GM18517 (cell line): ENCODE measurements at regions not wholly inside any gene's neighbourhood (a gene's known extent, or its start where the extent isn't known, plus 50 kb on each side); places are given as distances from the start of the nearest gene placed in this dataset.
"Not testable (repeated sequence)": the region's sequence is repeated elsewhere in the genome, so short reads cannot be mapped to it uniquely, and the experiment has no call there.

Experiments
- ATAC-seq: cut with Tn5 transposase; IDR thresholded peaks from one replicate; pipeline ENCODE4 v1.9.1; 2021; ENCODE audit warnings: mild to moderate bottlenecking, moderate library complexity; ENCODE audit not compliant: unreplicated experiment

DNA sequence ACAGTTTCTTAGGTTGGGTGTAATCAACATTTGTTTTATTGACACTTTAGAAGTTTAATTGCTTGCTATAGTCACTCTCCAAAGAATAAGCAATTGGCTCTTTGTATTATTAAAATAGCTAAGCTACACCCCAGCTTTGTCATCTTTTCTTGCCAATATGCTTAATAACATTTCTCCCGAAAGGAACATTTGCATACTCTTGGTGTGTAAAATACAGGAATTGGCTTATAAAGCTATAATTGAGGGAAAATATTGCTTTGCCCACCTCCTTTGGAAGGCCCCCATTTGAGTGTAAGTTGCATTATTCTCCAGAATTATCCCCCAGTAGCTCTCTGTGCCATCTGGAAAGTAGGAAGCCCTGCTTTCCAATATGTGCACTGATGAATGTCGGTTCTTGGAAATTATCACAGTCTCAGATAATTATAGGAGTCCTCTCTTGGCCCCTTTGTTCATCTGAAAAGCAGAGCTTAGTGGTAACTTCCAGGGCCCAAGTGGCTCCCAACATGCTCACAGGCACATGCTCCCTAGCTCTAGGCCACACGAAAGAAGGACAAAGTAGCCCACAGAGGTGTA lies 92.4 kb upstream of the B3GAT2 start:
- ATAC-seq = no peak

DNA sequence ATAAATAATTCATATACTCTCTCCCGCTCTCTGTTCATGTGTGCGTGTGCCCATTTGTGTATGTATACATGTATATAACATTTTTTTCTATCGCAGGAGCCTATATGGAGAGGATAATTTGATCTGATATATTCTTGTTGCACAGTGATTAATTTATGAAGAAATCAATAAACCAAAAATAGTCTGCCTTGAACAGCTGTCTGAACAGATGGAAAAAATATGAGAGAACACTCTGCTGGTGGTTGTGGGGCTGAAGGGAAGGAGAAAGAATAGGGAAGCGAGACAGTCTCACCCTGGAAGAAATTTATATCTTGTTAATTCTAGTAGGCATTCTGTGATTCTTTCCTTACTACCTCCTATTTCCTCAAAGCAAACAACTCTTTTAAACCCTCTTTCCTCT lies 96.6 kb upstream of the B3GAT2 start:
- no peak for ATAC-seq

DNA sequence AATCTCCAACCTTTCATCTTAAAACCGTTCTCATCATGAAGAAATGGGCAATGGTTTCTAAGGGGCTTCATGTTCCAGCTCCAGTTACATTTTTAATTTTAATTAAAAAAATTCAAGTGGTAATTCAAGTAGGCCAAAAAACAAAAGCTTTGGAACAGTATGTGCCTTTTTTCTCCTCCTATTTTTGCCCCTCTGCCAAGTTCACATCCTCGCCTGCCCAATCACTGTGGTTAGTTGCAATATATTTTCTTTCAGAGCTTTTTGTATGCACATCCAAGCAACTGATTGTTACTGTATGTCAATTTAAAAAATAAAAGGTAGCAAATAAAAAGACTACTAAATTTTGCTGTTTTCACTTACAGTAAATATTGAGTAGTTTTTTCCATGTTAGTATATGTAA lies 99.8 kb upstream of the B3GAT2 start:
- no peak for ATAC-seq

DNA sequence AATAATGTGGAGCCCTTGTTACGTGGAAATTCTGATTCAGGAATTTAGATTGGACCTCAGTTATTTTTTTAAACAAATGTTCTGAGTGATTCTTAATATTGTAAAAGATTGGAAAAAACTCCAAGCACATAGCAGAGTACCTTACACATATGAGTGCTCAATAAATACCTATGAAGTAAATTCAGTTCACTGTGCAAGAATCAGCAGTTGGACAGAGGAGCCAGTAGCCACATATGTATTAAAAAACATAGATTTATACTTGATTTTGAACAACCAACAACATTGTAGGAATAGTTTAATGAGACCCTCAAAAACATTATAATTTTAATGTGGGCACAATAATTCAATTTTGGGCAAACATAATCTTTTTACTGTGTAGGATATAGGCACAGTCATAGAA lies 109.3 kb upstream of the B3GAT2 start:
- no peak for ATAC-seq

DNA sequence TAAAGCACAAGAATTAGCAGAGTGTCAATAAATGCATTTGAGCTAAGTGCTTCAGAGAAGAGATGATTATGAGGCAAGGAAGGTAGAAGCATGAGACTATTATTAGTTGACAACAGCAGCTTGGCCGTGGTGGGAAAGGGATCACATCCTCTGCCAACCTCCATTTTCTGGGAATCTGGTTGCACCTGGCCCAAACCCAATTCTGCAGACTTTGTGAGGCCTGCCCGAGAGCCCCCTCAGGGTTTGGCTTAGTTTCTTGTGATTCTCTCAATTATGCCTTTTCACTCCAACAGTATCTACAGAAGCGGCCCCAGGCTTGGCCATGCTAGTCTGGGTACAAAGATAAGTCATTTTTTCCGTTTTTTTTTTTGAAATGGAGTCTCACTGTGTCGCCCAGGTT lies 111.0 kb upstream of the B3GAT2 start:
- no peak for ATAC-seq

DNA sequence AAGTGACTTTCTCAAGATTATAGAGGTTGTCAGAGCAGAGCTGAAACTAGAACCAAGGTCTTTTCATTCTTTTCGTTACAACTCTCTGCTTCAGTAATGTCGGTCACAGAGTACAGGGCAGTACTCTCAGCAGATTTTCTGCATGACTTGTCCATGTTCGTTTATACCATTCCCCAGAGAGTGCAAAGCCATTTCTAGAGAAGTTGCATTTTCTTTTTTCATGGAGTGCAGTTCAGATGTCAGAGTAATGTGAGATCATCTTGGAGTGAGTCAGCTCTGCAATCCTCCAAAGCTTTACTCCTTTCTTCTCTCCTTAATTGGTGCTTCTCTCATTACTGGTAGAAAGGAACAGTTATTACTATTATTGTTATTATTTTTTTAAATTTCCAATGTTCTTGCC lies 115.6 kb upstream of the B3GAT2 start:
- ATAC-seq = no peak

DNA sequence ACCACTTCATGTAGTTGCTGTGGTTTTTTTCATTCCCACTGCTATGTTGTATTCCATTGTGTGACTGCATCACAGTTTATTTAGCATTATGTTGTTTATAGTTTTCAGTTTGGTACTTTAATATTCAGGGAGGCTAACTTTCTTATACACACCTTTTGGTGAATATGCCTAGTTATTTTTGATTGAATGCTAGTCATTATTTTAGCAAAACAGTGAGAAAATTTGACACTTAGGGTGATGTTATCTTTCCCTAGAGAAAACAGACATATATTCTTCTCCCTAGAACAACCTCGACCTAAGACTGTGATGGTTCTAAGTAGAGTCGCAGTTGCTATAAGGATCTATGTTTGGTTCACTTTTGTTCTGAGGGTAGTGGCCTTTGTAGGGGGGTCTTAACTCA lies 120.8 kb upstream of the B3GAT2 start:
- no peak for ATAC-seq

DNA sequence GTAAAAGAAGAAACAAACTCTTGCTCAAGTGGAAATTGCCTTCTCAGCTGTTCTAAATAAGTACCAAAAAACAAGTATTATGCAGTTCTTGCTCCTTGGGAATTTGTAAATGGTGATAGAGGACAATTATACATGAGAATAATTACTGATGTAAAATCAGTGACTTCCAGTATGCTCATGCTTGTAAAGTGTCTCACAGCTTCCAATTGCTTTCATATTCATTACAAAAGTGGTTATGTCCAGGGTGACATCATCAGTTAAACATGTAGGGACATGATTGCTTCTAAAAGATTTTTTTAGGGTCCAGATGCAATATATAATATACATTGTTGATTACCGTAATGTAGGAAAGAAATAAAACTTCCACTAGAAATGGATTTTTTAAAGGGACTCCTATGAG lies 122.8 kb upstream of the B3GAT2 start:
- no peak for ATAC-seq

DNA sequence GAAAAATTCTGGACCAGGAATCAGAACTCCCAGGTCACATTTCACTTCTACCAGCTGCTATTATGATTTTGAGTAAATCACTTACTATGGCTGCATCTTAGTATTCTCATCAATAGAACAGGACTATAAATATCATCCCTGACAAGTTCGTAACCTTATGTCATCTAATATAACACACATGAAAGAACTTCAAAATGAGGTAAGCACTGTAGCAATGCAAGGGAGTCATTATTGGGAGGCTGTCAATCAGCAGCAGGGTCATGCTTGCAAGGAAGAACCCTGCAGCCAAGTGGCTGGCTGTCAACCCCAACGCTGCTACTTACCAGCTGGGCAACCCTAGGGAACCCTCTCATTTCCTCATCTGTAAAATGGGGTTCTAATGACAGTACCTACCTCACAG lies 123.3 kb upstream of the B3GAT2 start:
- no peak for ATAC-seq

DNA sequence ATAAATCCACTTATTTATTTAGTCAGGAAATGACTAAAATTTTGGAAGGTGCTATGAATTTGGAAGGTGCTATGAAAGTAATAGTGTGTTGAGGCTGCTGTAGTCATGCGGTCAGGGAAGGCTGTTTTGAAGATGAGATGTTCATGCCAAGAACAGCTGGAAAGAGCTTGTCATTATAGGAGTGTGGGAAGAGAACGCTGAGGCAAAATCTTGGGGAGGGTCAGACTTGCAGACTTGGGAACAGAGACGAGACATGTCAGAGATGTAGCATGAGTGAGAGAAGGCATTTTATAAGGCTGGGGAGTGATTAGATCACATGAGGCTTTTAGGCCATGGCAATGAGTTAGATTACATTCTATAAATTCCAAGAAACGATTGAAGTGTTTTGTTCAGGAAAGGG lies 124.0 kb upstream of the B3GAT2 start:
- no peak for ATAC-seq

DNA sequence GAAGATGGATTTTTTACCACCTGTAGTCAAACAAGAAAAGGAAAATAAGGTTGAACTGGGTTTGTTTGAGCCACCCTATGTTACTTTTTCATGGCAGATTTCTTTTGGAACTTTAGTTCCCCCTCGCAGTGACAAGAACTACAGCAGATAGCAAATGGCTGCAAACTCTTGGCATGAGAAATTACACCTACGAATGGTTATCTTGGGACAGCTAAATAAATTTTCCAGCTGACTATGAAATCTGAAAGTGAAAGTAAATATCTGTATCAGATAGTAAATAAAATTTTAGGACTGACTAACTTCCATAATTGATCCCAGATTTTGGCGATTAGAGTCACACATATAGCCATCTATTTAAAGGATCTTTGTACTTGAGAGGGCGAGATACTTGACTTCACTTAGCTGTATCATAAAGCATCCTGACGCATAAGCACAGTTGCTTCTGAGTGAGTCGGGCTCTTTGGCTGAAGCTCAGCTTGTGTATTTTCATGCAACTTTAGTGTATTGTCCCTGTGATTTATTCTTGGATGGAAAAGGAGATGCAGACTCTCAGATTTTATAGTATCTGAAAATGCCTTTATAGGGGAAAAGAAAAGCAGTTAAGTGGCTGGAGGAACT lies 125.3 kb upstream of the B3GAT2 start:
- no peak for ATAC-seq

DNA sequence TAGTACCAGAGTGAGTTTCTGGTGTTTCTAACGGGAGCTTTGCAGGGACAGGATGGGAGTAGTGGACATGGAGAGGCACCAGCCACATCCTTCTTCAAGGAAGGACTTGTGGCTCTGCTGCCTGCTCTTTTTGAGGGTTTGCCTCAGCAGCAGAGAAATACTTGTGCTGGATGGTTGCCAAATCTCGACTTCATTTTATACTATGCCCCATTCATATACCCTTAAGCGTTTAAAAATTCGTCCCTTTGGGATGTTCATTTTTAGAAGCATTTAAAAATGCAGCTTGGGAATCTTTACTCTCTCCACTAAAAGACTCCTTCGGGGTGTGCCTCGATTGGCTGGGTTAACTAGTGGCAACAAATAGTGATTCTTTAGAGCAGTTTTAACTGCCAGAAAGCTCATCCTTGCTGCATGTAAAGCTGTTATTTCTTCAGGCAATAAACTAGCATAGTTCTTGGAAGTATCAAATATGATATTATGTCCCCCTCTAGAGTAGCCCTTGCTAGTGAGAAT lies 126.5 kb upstream of the B3GAT2 start:
- ATAC-seq = no peak

DNA sequence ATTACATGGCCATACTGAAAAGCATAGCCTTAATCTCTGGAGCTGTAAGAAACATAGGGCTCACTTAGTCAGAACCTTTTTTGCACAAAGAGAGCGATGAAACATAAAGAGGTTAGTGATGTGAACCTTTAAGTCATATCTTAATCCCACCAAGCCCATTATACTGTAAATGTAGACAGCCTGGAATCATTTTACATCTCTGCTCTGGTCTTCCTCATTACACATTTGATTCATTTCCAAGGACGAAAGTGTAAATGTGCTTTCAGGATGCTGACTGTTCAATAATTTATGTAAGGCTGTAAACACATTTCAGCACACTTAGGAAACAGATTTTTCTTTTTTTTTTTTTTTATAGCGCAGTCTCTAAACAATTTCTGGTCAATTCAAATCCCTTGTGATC lies 131.3 kb upstream of the B3GAT2 start:
- ATAC-seq = no peak

DNA sequence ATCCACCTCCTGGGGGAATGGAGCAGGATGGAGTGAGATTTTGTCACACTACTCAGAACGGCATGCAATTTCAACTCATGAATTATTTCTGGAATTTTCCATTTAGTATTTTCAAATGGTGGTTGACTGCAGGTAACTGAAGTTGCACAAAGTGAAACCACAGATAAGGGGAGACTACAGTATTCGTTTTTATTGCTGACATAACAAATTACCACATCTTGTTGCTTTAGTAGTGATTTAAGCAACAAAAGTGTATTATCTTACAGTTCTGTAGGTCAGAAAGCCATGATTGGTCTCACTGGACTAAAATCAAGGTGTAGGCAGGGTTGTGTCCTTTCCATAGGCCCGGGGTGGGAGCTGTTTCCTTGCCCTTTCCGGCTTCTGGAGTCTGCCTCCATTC lies 133.4 kb upstream of the B3GAT2 start:
- no peak for ATAC-seq

DNA sequence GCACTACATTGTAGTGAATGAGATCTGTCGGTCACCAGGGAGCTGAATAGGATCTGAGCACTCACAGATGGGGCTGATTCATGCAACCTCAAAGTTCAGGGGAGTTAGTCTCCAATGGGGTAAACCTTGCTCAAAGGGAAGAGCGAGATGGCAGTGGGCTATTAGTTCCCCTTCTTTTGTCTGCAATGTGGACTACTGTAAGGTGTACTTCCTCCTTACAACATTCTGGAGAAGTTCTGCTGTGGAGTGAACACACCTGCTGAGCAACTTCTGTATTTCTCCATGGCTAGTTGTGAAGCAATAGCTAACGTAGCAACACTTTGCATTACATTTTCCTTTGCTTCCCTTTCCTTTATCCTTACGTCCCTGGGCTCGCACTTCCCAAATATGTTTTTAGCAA lies 134.3 kb upstream of the B3GAT2 start:
- ATAC-seq = no peak

DNA sequence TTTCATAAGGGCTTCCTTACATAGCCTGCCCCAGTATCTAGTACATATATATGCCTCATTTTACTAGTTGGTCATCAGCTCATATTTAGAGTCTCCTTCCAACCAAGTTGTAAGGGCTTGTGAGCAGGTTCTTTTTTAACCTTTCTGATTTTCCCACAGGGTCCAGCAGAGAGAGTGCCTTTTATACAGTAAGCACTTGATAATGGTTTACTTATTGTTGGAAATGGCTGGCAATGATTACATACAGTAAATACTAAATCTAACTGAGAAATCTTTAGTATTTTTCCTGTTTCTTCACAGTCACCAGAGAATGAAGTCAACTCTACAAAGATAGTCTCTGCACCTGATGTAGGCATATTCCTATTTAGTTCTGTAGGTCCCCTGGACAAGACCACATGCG lies 135.1 kb upstream of the B3GAT2 start:
- ATAC-seq = no peak

DNA sequence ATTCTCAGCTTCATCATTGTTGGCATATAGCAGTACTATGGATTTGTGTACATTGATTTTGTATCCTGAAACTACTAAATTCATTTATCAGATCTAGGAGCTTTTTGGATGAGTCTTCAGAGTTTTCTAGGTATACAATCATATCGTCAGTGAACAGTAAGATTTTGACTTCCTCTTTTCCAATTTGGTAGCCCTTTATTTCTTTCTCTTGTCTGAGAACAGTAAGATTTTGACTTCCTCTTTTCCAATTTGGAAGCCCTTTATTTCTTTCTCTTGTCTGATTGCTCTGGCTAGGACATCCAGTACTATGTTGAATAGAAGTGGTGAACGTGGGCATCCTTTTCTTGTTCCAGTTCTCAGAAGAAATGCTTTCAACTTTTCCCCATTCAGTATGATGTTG lies 140.4 kb upstream of the B3GAT2 start:
- not testable (repeated sequence) for ATAC-seq

DNA sequence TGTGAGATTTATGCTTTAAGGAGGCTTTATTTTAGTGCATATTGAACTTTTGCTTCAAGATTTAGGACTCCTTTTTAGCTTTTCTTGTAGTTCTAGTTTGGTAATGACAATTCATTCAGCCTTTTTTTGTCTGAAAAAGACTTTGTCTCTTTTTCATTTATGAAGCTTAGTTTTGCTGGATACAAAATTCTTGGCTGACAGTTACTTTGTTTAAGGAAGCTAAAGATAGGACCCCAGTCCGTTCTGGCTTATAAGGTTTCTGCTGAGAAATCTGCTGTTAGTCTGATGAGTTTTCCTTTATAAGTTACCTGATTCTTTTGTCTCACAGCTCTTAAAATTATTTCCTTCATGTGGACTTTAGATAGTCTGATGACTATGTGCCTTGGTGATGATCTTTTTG lies 142.8 kb upstream of the B3GAT2 start:
- no peak for ATAC-seq

DNA sequence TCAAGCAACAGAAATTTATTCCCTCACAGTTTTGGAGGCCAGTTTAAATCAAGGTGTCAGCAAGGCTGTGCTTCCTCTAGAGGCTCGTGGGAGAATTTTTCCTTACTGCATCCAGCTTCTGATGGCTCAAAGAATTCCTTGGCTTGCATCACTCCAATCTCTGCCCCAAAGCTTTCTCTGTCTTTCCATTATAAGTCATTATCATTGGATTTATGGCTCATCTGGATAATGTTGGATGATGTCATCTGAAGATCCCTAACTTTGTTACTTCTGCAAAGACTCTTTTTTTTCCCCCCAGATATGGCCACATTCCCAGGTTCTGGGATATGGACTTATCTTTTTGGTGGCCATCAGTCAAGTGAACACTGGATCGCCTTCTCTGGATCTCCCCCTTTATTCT lies 146.3 kb upstream of the B3GAT2 start:
- ATAC-seq = no peak

DNA sequence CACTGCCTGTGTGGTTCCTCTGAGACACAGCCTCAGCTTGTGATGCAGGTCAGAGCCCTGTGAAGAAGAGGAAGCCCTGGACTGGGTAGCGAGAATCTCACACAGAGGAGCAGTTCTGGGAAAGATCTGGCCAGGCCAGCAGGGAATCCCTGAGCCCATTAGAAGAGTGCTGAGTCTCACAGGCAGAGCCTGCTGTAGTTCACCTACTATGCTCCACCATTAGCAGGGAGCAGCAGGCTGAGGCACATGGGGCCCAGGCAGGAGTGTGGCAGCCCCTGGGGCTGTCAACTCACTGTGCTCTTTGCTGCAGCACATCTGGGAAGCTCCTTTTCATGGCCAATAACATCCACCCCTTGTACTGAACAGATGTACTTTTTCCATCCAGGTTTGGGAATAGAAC lies 146.8 kb upstream of the B3GAT2 start:
- no peak for ATAC-seq

DNA sequence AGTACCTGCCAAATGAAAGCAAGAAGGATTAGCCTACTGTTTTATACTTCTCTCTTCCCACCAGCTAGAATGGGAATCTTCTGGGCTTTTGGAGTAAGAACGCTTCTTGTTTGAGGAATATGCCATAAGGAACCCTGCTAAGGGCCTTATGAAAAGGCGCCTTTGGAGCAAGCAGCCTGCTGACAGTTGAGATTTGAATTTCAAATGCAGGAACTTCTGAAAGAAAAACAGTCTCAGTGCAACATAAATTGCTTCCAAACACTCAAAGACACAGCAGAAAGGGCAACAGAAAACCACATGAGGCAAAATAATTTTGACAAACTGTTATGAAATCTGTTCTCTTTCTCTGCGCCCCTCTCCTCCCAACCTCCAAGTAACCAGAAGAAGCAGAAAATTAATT lies 149.4 kb upstream of the B3GAT2 start:
- no peak for ATAC-seq

DNA sequence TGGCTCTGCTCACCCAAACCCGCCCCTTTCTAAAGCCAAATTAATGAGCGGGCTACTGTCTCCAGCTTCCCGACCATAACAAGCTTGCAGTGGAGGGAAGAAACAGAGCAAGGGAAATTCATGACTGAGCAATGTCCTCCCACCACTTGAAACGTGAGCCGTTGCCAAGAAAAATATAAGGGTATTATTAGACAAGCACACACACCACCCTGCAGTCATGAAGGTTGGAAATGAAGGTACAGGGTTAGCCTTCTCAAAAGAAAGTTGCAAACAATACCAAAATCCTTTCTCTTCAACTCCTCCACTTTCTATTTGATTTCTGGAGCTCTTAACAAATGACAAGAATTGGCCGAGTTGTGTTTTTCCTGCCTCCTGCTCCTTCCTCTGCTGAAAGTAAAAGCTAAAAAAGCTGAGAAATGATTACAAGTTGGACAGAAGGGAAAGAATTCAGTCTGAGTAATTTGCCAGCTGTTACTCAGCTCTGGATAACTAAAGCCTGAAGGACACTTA lies 151.1 kb upstream of the B3GAT2 start:
- ATAC-seq = no peak

DNA sequence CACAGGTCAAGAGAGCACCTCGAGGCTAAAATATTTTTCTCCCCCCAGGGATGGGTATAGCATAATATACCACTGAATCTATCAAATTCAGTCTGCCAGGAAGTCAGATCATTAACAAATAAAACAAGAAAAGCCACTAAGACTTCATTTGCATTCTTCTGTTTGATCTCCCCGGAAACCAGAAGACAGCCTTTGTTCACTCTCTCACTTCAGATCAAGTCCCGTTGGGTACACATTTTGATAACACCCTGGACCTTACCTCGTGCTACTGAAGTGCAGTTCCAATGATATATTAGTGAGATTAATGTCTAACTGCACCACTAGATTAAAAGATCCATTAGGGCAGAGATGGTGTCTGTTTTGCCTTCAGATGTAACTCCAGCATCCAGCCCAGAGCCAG lies 157.7 kb upstream of the B3GAT2 start:
- no peak for ATAC-seq
